NCI-H226 (cell line): ENCODE measurements at regions not wholly inside any gene's neighbourhood (a gene's known extent, or its start where the extent isn't known, plus 50 kb on each side); places are given as distances from the start of the nearest gene placed in this dataset.
"Not testable (repeated sequence)": the region's sequence is repeated elsewhere in the genome, so short reads cannot be mapped to it uniquely, and the experiment has no call there.

ENCODE experiments used
- DNase-seq: peaks from one replicate; pipeline ENCODE4 v3.0.0-alpha.2; 2015

- peak; percentile 14 for DNase-seq
Measured at GRCh38 chr1:101587741-101588140, 350.9 kb downstream of the S1PR1 start.

GRCh38 chr1:101588677-101589076 lies 351.9 kb downstream of the S1PR1 start:
- no peak for DNase-seq

GRCh38 chr1:101592845-101593244 lies 356.0 kb downstream of the S1PR1 start:
- DNase-seq: no peak

GRCh38 chr1:101595881-101596374 lies 359.1 kb downstream of the S1PR1 start:
- DNase-seq: no peak

- not testable (repeated sequence) for DNase-seq
Measured at GRCh38 chr1:101600615-101601014, 363.8 kb downstream of the S1PR1 start.

GRCh38 chr1:101603726-101604125 lies 366.9 kb downstream of the S1PR1 start:
- DNase-seq: no peak

- peak; percentile 41 for DNase-seq
Measured at GRCh38 chr1:101605878-101606277, 369.1 kb downstream of the S1PR1 start.

- DNase-seq: peak; percentile 6
Measured at GRCh38 chr1:101613546-101613945, 376.7 kb downstream of the S1PR1 start.

- DNase-seq: no peak
Measured at GRCh38 chr1:101618900-101619299, 377.8 kb downstream of the OLFM3 start.

- no peak for DNase-seq
Measured at GRCh38 chr1:101632548-101633272, 364.0 kb downstream of the OLFM3 start.

GRCh38 chr1:101645810-101646209 lies 350.9 kb downstream of the OLFM3 start:
- DNase-seq: no peak

GRCh38 chr1:101652484-101652883 lies 344.2 kb downstream of the OLFM3 start:
- DNase-seq: no peak

GRCh38 chr1:101653482-101653946 lies 343.2 kb downstream of the OLFM3 start:
- no peak for DNase-seq

GRCh38 chr1:101664726-101665125 lies 332.0 kb downstream of the OLFM3 start:
- DNase-seq: no peak

- DNase-seq: no peak
Measured at GRCh38 chr1:101667761-101668160, 329.0 kb downstream of the OLFM3 start.

- no peak for DNase-seq
Measured at GRCh38 chr1:101683136-101683535, 313.6 kb downstream of the OLFM3 start.

GRCh38 chr1:101683561-101683960 lies 313.2 kb downstream of the OLFM3 start:
- no peak for DNase-seq

- no peak for DNase-seq
Measured at GRCh38 chr1:101697072-101697471, 299.7 kb downstream of the OLFM3 start.

GRCh38 chr1:101698681-101699080 lies 298.0 kb downstream of the OLFM3 start:
- no peak for DNase-seq

GRCh38 chr1:101704895-101705294 lies 291.8 kb downstream of the OLFM3 start:
- DNase-seq: no peak

GRCh38 chr1:101706366-101706765 lies 290.4 kb downstream of the OLFM3 start:
- no peak for DNase-seq

GRCh38 chr1:101709721-101710120 lies 287.0 kb downstream of the OLFM3 start:
- no peak for DNase-seq

GRCh38 chr1:101713760-101714159 lies 283.0 kb downstream of the OLFM3 start:
- no peak for DNase-seq

- no peak for DNase-seq
Measured at GRCh38 chr1:101723415-101723814, 273.3 kb downstream of the OLFM3 start.

GRCh38 chr1:101728029-101728428 lies 268.7 kb downstream of the OLFM3 start:
- DNase-seq: no peak
